Small intestine (tissue), 7 donors: ENCODE measurements at regions not wholly inside any gene's neighbourhood (a gene's known extent, or its start where the extent isn't known, plus 50 kb on each side); places are given as distances from the start of the nearest gene placed in this dataset.

ENCODE experiments used
- DNase-seq, 2 donors: peaks; one replicate each; pipeline versions ENCODE4 v3.0.0 to v3.0.0-alpha.2; 2013
- FAIRE-seq: peaks from 2 replicates; lab custom pipeline; 2012; peaks lifted over from hg19 to GRCh38; lab: Jason Lieb, UNC
- H3K27ac ChIP-seq, 3 donors: one replicate each; pipeline ENCODE4 v1.5.1; 2013; ENCODE audit warnings: low read length in 2 of 3, mild to moderate bottlenecking in 2 of 3, control low read depth in 1 of 3, inconsistent platforms in 1 of 3, low read depth in 1 of 3, moderate library complexity in 1 of 3
- H3K27me3 ChIP-seq, 3 donors: one replicate each; pipeline ENCODE4 v1.6.1; 2013; ENCODE audit warnings: low read length in 3 of 3, inconsistent platforms in 1 of 3; ENCODE audit not compliant: control insufficient read depth in 3 of 3, insufficient read depth in 3 of 3
- H3K36me3 ChIP-seq, 3 donors: one replicate each; pipeline ENCODE4 v1.6.1; 2013; ENCODE audit warnings: low read length in 3 of 3, inconsistent platforms in 1 of 3, low read depth in 1 of 3, mild to moderate bottlenecking in 1 of 3, moderate library complexity in 1 of 3; ENCODE audit not compliant: control insufficient read depth in 3 of 3, insufficient read depth in 2 of 3
- H3K4me1 ChIP-seq, 3 donors: one replicate each; pipeline ENCODE4 v1.6.1; 2013; ENCODE audit warnings: low read length in 2 of 3, inconsistent platforms in 1 of 3, low read depth in 1 of 3, mild to moderate bottlenecking in 1 of 3, moderate library complexity in 1 of 3; ENCODE audit not compliant: control insufficient read depth in 3 of 3, insufficient read depth in 2 of 3
- H3K4me3 ChIP-seq, 3 donors: one replicate each; pipeline ENCODE4 v1.5.1; 2013; ENCODE audit warnings: low read length in 3 of 3, control low read depth in 1 of 3, inconsistent platforms in 1 of 3, low read depth in 1 of 3, mild to moderate bottlenecking in 1 of 3, moderate library complexity in 1 of 3
- H3K9me3 ChIP-seq, 2 donors: one replicate each; pipeline ENCODE4 v1.6.1; 2013; ENCODE audit warnings: low read depth in 1 of 2, low read length in 1 of 2; ENCODE audit not compliant: control insufficient read depth in 2 of 2, insufficient read depth in 1 of 2
- WGBS, 3 donors: extraction: QIAGEN DNeasy Blood & Tissue Kit; methylation state at CpG; one replicate each; pipeline ENCODE4 v1.1.7; 2013; 5-methylcytosine and 5-hydroxymethylcytosine counted together
- donor health status: healthy with polysubstance abuse.
- donor health status: control.
- donor health status: control.
- donor health status: Bipolar disorder and iron deficiency.
- donor health status: healthy.

GRCh38 chr9:124205686-124206352, 51.9 kb upstream of the NEK6 start:
- H3K9me3 ChIP-seq = peaks cover 0 to 21% of the 10 kb centered on the region in 2 donors
- 66 to 82% (median 81%) methylated on average over 2 of the region's 2 CpGs for WGBS, 3 donors

GRCh38 chr9:124206391-124206790, 51.4 kb upstream of the NEK6 start:
- no peak overlapping the region for H3K4me3 ChIP-seq
- no peak overlapping the region for H3K27ac ChIP-seq
- FAIRE-seq (no peak), DNase-seq (no peak)
- no peaks in the 10 kb centered on the region for H3K36me3 ChIP-seq
- peaks cover 0 to 21% of the 10 kb centered on the region in 2 donors for H3K9me3 ChIP-seq
- no peaks in the 10 kb centered on the region for H3K27me3 ChIP-seq
- 93 to 95% (median 94%) methylated on average over 2 of the region's 2 CpGs for WGBS, 3 donors
- H3K4me1 ChIP-seq = peaks cover 0 to 4% (median 3%) of the 10 kb centered on the region in 3 donors

More at GRCh38 chr9:124205686-124206352, 51.9 kb upstream of the NEK6 start:
- Histone ChIP-seq H3K27me3 (no peaks in the 10 kb centered on the region), H3K4me3 (no peak overlapping the region), H3K4me1 (peaks cover 0 to 4% (median 3%) of the 10 kb centered on the region in 3 donors), H3K36me3 (no peaks in the 10 kb centered on the region), H3K27ac (no peak overlapping the region)
- DNase-seq (no peak), FAIRE-seq (no peak)
